H9 (cell line): ENCODE measurements at regions not wholly inside any gene's neighbourhood (a gene's known extent, or its start where the extent isn't known, plus 50 kb on each side); places are given as distances from the start of the nearest gene placed in this dataset.

Experiments used
- DNase-seq: peaks from one replicate; pipeline ENCODE4 v3.0.0-alpha.2; 2017
- H2AFZ ChIP-seq: one replicate; pipeline ENCODE4 v1.6.1; 2013; ENCODE audit warnings: mild to moderate bottlenecking, low read length, control low read depth, moderate library complexity
- H2AK5ac ChIP-seq: 2 replicates; pipeline ENCODE4 v1.6.1; 2013; ENCODE audit warnings: low read length, control low read depth, mixed read lengths; ENCODE audit not compliant: insufficient read length
- H2BK120ac ChIP-seq: one replicate; pipeline ENCODE4 v1.6.1; 2013; ENCODE audit warnings: low read depth, mild to moderate bottlenecking, low read length, control low read depth, inconsistent platforms; ENCODE audit not compliant: poor library complexity, severe bottlenecking
- H2BK12ac ChIP-seq: 2 replicates; pipeline ENCODE4 v1.6.1; 2013; ENCODE audit warnings: low read length, control low read depth, mixed read lengths, low read depth; ENCODE audit not compliant: insufficient read length
- H2BK15ac ChIP-seq: 2 replicates; pipeline ENCODE4 v1.6.1; 2013; ENCODE audit warnings: low read depth, low read length, control low read depth
- H2BK20ac ChIP-seq: one replicate; pipeline ENCODE4 v1.6.1; 2013; ENCODE audit warnings: low read depth, mild to moderate bottlenecking, low read length, control low read depth, inconsistent platforms; ENCODE audit not compliant: poor library complexity, severe bottlenecking
- H2BK5ac ChIP-seq: 2 replicates; pipeline ENCODE4 v1.6.1; 2013; ENCODE audit warnings: low read length, control low read depth, mixed read lengths; ENCODE audit not compliant: insufficient read length
- H3K14ac ChIP-seq: 2 replicates; pipeline ENCODE4 v1.6.1; 2013; ENCODE audit warnings: low read length, control low read depth; ENCODE audit not compliant: insufficient read depth
- H3K18ac ChIP-seq: 2 replicates; pipeline ENCODE4 v1.6.1; 2013; ENCODE audit warnings: low read depth, mild to moderate bottlenecking, mixed read lengths, low read length, control low read depth; ENCODE audit not compliant: insufficient read length
- H3K23ac ChIP-seq: 2 replicates; pipeline ENCODE4 v1.6.1; 2013; ENCODE audit warnings: low read length, control low read depth, mixed read lengths, low read depth; ENCODE audit not compliant: insufficient read length
- H3K23me2 ChIP-seq: 2 replicates; pipeline ENCODE4 v1.6.1; 2013; ENCODE audit warnings: low read depth, mild to moderate bottlenecking, mixed read lengths, low read length, control low read depth; ENCODE audit not compliant: insufficient read length, poor library complexity, severe bottlenecking
- H3K27ac ChIP-seq: 2 replicates; pipeline ENCODE4 v1.5.1; 2013; ENCODE audit warnings: low read length, control low read depth, mixed read lengths, low read depth; ENCODE audit not compliant: insufficient read length
- H3K27me3 ChIP-seq: 2 replicates; pipeline ENCODE4 v1.6.1; 2013; ENCODE audit warnings: low read length, control low read depth, inconsistent platforms; ENCODE audit not compliant: insufficient read depth
- H3K4ac ChIP-seq: 2 replicates; pipeline ENCODE4 v1.6.1; 2013; ENCODE audit warnings: low read depth, mild to moderate bottlenecking, control low read depth, inconsistent platforms, low read length, moderate library complexity
- H3K4me1 ChIP-seq: 2 replicates; pipeline ENCODE4 v1.6.1; 2013; ENCODE audit warnings: low read length, control low read depth, inconsistent platforms; ENCODE audit not compliant: insufficient read depth
- H3K4me2 ChIP-seq: 2 replicates; pipeline ENCODE4 v1.6.1; 2013; ENCODE audit warnings: low read length, control low read depth, mixed read lengths; ENCODE audit not compliant: insufficient read length, insufficient read depth
- H3K56ac ChIP-seq: 2 replicates; pipeline ENCODE4 v1.6.1; 2013; ENCODE audit warnings: low read depth, mild to moderate bottlenecking, mixed read lengths, low read length, control low read depth; ENCODE audit not compliant: insufficient read length
- H3K79me1 ChIP-seq: 2 replicates; pipeline ENCODE4 v1.6.1; 2013; ENCODE audit warnings: low read depth, mild to moderate bottlenecking, moderate library complexity, low read length, control low read depth, inconsistent platforms; ENCODE audit not compliant: insufficient read depth, poor library complexity, severe bottlenecking
- H3K79me2 ChIP-seq: 2 replicates; pipeline ENCODE4 v1.6.1; 2013; ENCODE audit warnings: low read length, control low read depth, inconsistent platforms; ENCODE audit not compliant: insufficient read depth
- H3K9ac ChIP-seq: 2 replicates; pipeline ENCODE4 v1.6.1; 2013; ENCODE audit warnings: low read length, control low read depth, mixed read lengths; ENCODE audit not compliant: insufficient read length; ENCODE audit errors: extremely low read depth
- H3K9me3 ChIP-seq: one replicate; pipeline ENCODE4 v1.6.1; 2013; ENCODE audit warnings: low read depth, low read length, inconsistent platforms; ENCODE audit not compliant: control insufficient read depth
- H3T11ph ChIP-seq: one replicate; pipeline ENCODE4 v1.6.1; 2013; ENCODE audit warnings: mild to moderate bottlenecking, low read length, control low read depth, inconsistent platforms
- H4K20me1 ChIP-seq: one replicate; pipeline ENCODE4 v1.6.1; 2013; ENCODE audit not compliant: control insufficient read depth, insufficient read length, insufficient read depth
- H4K5ac ChIP-seq: 2 replicates; pipeline ENCODE4 v1.6.1; 2013; ENCODE audit warnings: low read depth, mild to moderate bottlenecking, mixed read lengths, low read length, control low read depth; ENCODE audit not compliant: insufficient read length
- H4K8ac ChIP-seq: replicated peaks from 2 replicates; pipeline ENCODE4 v1.6.1; 2013; ENCODE audit warnings: low read length, control low read depth, mixed read lengths, low read depth; ENCODE audit not compliant: insufficient read length
- H4K91ac ChIP-seq: 2 replicates; pipeline ENCODE4 v1.6.1; 2013; ENCODE audit warnings: low read depth, mild to moderate bottlenecking, moderate library complexity, mixed read lengths, low read length, control low read depth; ENCODE audit not compliant: insufficient read length
- H3K27ac Mint-ChIP-seq, 3 experiments: 2 replicates in 2 of 3; 3 replicates in 1 of 3; pipeline ENCODE4 v1.8.0; 2020 to 2021; ENCODE audit warnings: mixed read lengths in 3 of 3, mild to moderate bottlenecking in 1 of 3, moderate library complexity in 1 of 3
- H3K27me3 Mint-ChIP-seq: 2 replicates; pipeline ENCODE4 v1.8.0; 2021; ENCODE audit warnings: low read depth, mild to moderate bottlenecking, moderate library complexity, mixed read lengths
- H3K36me3 Mint-ChIP-seq, 3 experiments: 2 replicates in 2 of 3; 3 replicates in 1 of 3; pipeline ENCODE4 v1.8.0; 2020 to 2021; ENCODE audit warnings: low read depth in 3 of 3, mixed read lengths in 3 of 3; ENCODE audit not compliant: insufficient read depth in 1 of 3
- H3K4me1 Mint-ChIP-seq, 2 experiments: 2 replicates each; pipeline ENCODE4 v1.8.0; 2020; ENCODE audit warnings: mixed read lengths in 2 of 2
- H3K4me3 Mint-ChIP-seq, 2 experiments: 2 replicates in 1 of 2; 3 replicates in 1 of 2; pipeline ENCODE4 v1.8.0; 2020 to 2021; ENCODE audit warnings: mild to moderate bottlenecking in 2 of 2, mixed read lengths in 2 of 2, moderate library complexity in 1 of 2
- H3K9me3 Mint-ChIP-seq, 2 experiments: 2 replicates in 1 of 2; 3 replicates in 1 of 2; pipeline ENCODE4 v1.8.0; 2020; ENCODE audit warnings: mild to moderate bottlenecking in 2 of 2, mixed read lengths in 2 of 2, moderate library complexity in 1 of 2
- CTCF ChIP-seq: fragments of 200-600 bp; sonication (generic); conservative IDR thresholded peaks from 3 replicates; pipeline ENCODE4 v1.8.0; 2021; ENCODE audit warnings: antibody characterized with exemption, mild to moderate bottlenecking
- WGBS: extraction: QIAGEN DNeasy Blood & Tissue Kit; methylation state at CpG from one replicate; pipeline ENCODE4 v1.1.7; 2013; ENCODE audit warnings: missing lambda C conversion rate, low lambda C conversion rate, mixed read lengths; ENCODE audit not compliant: insufficient read length; ENCODE audit errors: extremely low coverage; 5-methylcytosine and 5-hydroxymethylcytosine counted together

GRCh38 chr20:60478533-60478932 lies 520.3 kb downstream of the CDH26 start:
- H3K27ac Mint-ChIP-seq: no peak overlapping the region
- Histone ChIP-seq H3K27ac (no peak overlapping the region), H3K14ac (no peak overlapping the region), H4K5ac (no peak overlapping the region), H4K8ac (no peak overlapping the region), H2AK5ac (no peak overlapping the region), H3K9me3 (no peaks in the 10 kb centered on the region), H2BK12ac (no peak overlapping the region), H4K91ac (no peak overlapping the region), H3K79me2 (no peaks in the 10 kb centered on the region), H2BK5ac (no peak overlapping the region), H3T11ph (no peak overlapping the region), H3K4ac (no peak overlapping the region), H3K56ac (no peak overlapping the region), H3K23me2 (no peaks in the 10 kb centered on the region), H4K20me1 (no peaks in the 10 kb centered on the region), H3K27me3 (no peaks in the 10 kb centered on the region), H3K9ac (no peak overlapping the region), H3K4me1 (no peaks in the 10 kb centered on the region), H2BK20ac (no peak overlapping the region), H3K23ac (no peak overlapping the region), H3K18ac (no peak overlapping the region), H2BK120ac (no peak overlapping the region), H2BK15ac (no peak overlapping the region), H2AFZ (no peak overlapping the region), H3K4me2 (no peak overlapping the region), H3K79me1 (no peaks in the 10 kb centered on the region)
- no peak overlapping the region for H3K4me3 Mint-ChIP-seq
- H3K9me3 Mint-ChIP-seq: no peaks in the 10 kb centered on the region
- H3K4me1 Mint-ChIP-seq: peaks cover 21 to 31% of the 10 kb centered on the region in 2 experiments
- no CpG with 5 or more reads among the region's 7 CpGs for WGBS
- no peak for DNase-seq
- H3K27me3 Mint-ChIP-seq: peaks cover 6% of the 10 kb centered on the region
- no peak for TF ChIP-seq CTCF
- H3K36me3 Mint-ChIP-seq: 0 out of 7 replicates have a peak, but pooled peaks cover 0 to 2% (median 0%) of the 10 kb centered on the region in 3 experiments
